ENCODE measurements at regions not wholly inside any gene's neighbourhood (a gene's known extent, or its start where the extent isn't known, plus 50 kb on each side); places are given as distances from the start of the nearest gene placed in this dataset.

DNA sequence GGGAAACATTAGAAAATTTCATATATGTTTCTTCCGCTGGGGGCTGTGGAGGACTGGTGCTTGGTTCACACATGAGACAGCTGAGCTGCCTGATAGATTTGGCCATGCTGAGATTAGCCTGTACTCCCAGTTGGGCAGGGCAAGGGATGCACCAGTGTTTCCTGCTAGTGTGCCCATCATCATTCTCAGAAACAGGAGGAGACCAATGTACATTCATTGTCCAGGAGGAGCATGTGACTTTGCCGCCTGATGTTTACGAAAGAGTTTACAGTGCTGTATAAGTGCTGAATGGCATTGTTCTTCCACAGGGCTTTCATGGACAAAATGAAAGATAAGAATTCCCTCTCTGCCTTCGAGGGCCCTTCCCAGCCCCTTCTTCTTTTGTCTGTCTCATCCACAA, 311.1 kb upstream of the THBS1 start:
- TF ChIP-seq POLR2A (IDR thresholded peaks at IDR 0.05; ENCODE audit: insufficient read depth in 1 of 2, low read depth in 2 of 2, low read length in 2 of 2) (no peak), ZFYVE20 (CRISPR knock-in tag; IDR thresholded peaks at IDR 0.05; ENCODE audit: borderline replicate concordance, low read depth) (no peak), ZNF768 (CRISPR knock-in tag; IDR thresholded peaks at IDR 0.05) (no peak), ZNF446 (CRISPR knock-in tag; IDR thresholded peaks at IDR 0.05) (no peak), SIN3A (IDR thresholded peaks at IDR 0.05; ENCODE audit: borderline replicate concordance, low read depth, low read length) (no peak), CEBPG (CRISPR knock-in tag; IDR thresholded peaks at IDR 0.05) (peak; percentile 14; the same call in 1 of the 2 replicates), NKX3-1 (CRISPR knock-in tag; IDR thresholded peaks at IDR 0.05) (no peak), ZNF296 (CRISPR knock-in tag; conservative IDR thresholded peaks at IDR 0.05) (no peak), ETV6 (CRISPR knock-in tag; conservative IDR thresholded peaks at IDR 0.05) (no peak), U2AF2 (IDR thresholded peaks at IDR 0.05; ENCODE audit: low read depth, low read length) (no peak), GLI4 (CRISPR knock-in tag; IDR thresholded peaks at IDR 0.05; ENCODE audit: borderline replicate concordance) (no peak)
- TF ChIP-seq, protein P1, sequence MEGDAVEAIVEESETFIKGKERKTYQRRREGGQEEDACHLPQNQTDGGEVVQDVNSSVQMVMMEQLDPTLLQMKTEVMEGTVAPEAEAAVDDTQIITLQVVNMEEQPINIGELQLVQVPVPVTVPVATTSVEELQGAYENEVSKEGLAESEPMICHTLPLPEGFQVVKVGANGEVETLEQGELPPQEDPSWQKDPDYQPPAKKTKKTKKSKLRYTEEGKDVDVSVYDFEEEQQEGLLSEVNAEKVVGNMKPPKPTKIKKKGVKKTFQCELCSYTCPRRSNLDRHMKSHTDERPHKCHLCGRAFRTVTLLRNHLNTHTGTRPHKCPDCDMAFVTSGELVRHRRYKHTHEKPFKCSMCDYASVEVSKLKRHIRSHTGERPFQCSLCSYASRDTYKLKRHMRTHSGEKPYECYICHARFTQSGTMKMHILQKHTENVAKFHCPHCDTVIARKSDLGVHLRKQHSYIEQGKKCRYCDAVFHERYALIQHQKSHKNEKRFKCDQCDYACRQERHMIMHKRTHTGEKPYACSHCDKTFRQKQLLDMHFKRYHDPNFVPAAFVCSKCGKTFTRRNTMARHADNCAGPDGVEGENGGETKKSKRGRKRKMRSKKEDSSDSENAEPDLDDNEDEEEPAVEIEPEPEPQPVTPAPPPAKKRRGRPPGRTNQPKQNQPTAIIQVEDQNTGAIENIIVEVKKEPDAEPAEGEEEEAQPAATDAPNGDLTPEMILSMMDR (CRISPR knock-in tag; IDR thresholded peaks at IDR 0.05), result no peak
- TF ChIP-seq, protein P2, sequence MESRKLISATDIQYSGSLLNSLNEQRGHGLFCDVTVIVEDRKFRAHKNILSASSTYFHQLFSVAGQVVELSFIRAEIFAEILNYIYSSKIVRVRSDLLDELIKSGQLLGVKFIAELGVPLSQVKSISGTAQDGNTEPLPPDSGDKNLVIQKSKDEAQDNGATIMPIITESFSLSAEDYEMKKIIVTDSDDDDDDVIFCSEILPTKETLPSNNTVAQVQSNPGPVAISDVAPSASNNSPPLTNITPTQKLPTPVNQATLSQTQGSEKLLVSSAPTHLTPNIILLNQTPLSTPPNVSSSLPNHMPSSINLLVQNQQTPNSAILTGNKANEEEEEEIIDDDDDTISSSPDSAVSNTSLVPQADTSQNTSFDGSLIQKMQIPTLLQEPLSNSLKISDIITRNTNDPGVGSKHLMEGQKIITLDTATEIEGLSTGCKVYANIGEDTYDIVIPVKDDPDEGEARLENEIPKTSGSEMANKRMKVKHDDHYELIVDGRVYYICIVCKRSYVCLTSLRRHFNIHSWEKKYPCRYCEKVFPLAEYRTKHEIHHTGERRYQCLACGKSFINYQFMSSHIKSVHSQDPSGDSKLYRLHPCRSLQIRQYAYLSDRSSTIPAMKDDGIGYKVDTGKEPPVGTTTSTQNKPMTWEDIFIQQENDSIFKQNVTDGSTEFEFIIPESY (CRISPR knock-in tag; IDR thresholded peaks at IDR 0.05), result no peak
